KBM-7 (cell line): ENCODE measurements at regions not wholly inside any gene's neighbourhood (a gene's known extent, or its start where the extent isn't known, plus 50 kb on each side); places are given as distances from the start of the nearest gene placed in this dataset.
A peak's percentile ranks its signal among the peaks of the same experiment; 100 is the strongest.
"Not testable (repeated sequence)": the region's sequence is repeated elsewhere in the genome, so short reads cannot be mapped to it uniquely, and the experiment has no call there.

Experiments used
- DNase-seq: peaks from one replicate; pipeline ENCODE4 v3.0.0-alpha.2; 2015
- in situ Hi-C: fragments of 300-500 bp; cut with MboI; formaldehyde crosslinking; loops from 2 replicates; pipeline ENCODE4 v1.14.3; 2020; ENCODE audit warnings: low sequenced_read_pairs, low pct_unique_long_range_greater_than_20kb, mixed read lengths

DNA sequence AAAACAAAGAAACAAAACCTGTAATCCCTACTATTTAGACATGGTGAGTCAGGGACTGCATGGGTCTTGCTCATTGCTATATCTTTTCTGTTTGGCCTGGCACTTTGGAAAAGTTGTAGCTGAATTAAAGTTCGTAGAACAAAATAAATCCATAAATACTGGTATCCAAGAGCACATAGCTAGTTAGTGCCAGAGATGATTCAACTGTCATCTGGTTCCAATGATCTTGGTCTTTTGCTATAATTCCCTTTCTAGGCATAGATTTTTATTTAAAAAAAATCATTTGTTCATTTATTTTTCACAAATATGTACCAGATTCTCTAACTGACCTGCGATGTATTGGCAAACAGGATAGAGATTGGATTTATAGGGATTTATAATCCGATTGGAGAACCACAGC lies 1436.1 kb upstream of the GOT2 start:
- in situ Hi-C loops: no loop called here
- DNase-seq: no peak

DNA sequence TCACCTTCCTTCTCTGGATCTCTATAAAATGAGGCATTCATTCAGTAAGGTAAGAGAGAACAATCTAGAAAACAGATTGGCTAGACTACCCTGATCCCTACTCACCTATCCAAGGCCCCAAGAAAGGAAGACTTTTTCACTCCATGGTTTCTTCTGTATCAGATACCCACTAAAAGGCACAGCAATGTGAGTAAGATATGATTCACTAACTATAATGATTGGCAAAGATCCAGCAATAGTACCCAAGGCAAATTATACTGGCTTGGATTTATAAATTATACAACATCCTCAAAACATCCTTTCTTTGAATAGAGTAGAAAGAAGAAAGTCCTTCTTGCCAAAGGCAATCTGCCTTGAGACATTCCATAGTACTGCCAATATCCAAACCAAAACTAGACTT lies 1432.0 kb upstream of the GOT2 start:
- in situ Hi-C loops: no loop called here

GRCh38 chr16:60151987-60152386 lies 1417.9 kb upstream of the GOT2 start:
- in situ Hi-C loops: no loop called here
- DNase-seq: no peak

More for the DNA sequence above, 1432.0 kb upstream of the GOT2 start:
- no peak for DNase-seq

DNA sequence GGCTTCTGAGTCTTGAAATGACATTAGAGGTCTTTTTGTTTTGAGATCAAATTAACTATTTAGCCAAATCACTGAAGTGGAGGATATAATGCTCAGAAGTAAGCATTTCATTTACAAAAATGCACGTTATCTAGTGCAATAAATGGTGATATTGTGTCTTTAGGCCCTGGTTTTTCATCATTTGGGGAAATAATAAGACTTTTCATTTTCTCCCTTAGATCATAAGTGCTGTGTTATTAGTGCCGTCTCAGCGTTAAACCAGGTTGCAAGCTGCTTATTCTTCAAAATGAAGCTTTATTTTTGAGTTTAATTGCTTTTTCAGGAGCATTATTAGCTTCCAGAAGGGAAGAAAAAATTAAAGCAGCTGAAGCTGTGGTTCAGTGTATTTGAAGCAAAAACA lies 1416.8 kb upstream of the GOT2 start:
- no peak for DNase-seq
- in situ Hi-C loops: no loop called here

- DNase-seq: no peak
- in situ Hi-C loops: no loop called here
These were observed 1409.2 kb upstream of the GOT2 start for GRCh38 chr16:60143348-60143705.

- in situ Hi-C loops: no loop called here
These were observed 1408.7 kb upstream of the GOT2 start for GRCh38 chr16:60142619-60143347.

DNA sequence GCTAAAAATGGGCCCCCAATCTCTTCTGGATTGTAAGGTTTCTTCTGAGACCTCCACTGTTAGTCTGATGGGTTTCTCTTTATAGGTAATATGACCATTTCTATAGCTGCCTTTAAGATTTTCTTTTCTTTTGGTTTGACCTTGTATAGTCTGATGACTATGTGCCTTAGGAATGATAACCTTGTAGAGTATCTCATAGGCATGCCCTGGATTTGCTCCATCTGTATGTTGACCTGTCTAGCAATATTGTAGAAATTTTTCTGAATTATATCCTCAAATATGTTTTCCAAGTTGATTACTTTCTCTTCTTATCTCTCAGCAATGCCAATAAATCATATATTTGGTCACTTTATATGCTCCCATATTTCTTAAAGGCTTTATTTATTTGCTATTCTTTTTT lies 1403.8 kb upstream of the GOT2 start:
- in situ Hi-C loops: no loop called here
- no peak for DNase-seq

More at GRCh38 chr16:60142619-60143347, 1408.7 kb upstream of the GOT2 start:
- DNase-seq: no peak

- in situ Hi-C loops: no loop called here
- peak; percentile 30 for DNase-seq
These were observed 1393.1 kb upstream of the GOT2 start for GRCh38 chr16:60127196-60127595.

DNA sequence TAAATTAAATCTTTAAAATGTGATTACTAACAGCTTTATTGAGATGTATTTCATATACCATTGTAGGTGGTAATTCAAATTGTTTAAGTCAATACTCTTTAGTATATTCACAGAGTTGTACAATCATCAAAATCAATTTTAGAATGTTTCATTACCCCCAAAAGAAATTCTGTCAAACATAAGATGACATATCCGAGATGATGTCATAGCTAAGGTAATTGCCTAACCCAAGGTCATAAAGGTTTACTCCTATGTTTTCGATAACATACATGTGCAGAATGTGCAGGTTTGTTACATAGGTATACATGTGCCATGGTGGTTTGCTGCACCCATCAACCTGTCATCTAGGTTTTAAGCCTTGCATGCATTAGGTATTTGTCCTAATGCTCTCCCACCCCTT lies 1392.0 kb upstream of the GOT2 start:
- DNase-seq, in situ Hi-C loops: not testable (repeated sequence)

DNA sequence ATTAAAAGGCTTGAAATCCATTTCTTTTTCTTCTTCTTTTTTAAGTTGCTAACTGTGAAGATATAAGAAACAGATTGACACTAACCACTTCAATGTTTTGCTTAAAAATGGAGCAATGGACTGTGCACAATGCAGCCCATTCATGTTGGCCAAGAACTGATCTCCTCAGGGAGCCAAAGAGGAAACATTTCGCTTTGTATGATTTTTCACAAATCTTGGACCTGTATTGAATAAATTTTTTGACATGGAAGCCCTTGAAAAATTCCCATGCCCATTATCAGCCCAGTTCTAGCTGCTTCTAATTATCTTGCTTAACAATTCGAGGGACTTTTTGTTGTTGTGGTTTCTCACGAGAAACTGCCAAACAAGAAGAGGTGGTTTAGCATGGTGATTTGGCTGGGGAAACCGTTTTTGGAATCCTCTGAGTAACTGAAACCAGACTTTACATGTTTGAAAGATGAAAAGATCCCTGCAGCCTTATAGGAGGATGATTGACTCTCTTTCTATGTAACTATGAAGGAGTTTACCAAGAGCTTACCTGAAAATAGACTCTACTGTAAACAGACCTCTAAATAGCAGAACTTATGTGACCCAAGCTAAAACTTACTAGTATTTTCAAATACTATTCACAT lies 1389.4 kb upstream of the GOT2 start:
- in situ Hi-C loops: no loop called here

DNA sequence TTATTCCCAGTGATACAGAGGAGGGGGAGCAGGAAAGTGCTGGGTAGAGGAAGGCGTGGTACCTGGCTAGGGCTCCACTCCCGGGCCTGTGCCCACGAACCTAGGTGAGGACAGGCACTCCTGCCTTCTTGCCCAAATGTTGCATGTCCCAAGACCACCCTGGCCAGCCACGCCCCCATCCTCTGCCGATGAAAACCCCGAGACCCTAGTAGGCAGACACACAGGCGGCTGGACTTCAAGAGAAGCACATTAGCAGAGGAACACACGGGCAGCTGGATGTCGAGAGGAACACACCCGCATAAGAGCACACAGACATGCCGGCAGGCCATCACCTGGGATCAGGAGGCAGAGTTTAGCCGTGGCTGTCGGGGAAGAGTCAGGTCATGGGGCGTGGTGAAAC lies 1386.5 kb upstream of the GOT2 start:
- in situ Hi-C loops: no loop called here
- no peak for DNase-seq

More for the DNA sequence above, 1389.4 kb upstream of the GOT2 start:
- no peak for DNase-seq

DNA sequence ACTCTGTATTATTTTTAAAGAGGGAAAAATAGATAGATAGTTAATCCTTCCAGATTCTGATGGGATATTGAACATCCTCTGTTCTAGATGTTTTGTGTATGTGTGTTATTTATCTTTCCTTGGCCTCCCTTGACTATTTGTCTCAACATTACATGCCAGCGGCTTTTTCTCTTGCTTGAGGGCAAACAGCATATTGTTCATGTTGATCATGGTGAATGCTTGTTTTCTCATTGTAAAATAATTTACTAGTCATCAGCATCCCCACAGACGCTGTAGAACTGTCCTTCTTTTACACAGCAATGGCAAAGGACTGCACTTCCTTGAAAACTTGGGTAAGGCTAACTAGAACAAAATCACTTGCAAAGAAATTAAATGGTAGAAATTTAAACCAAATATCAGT lies 1376.4 kb upstream of the GOT2 start:
- no peak for DNase-seq
- in situ Hi-C loops: no loop called here

DNA sequence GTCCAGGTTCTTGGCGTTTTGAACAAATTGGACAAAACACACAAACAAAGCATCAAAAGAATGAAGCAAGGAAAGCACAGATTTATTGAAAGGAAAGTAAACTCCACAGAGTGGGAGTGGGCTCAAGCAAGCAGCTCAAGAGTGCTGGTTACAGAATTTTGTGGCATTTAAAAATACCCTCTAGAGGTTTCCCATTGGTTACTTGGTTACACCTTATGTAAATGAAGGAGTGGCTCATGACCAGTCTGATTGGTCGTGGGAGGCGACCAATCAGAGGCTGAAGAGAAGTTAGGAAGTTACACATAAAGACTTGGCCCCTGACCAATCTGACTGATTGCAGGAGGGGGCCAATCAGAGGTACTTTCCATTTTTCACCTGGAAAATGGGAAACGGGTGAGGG lies 1373.8 kb upstream of the GOT2 start:
- in situ Hi-C loops: no loop called here
- peak; percentile 78 for DNase-seq

GRCh38 chr16:60107437-60107836 lies 1373.3 kb upstream of the GOT2 start:
- in situ Hi-C loops: no loop called here
- DNase-seq: peak; percentile 95

DNA sequence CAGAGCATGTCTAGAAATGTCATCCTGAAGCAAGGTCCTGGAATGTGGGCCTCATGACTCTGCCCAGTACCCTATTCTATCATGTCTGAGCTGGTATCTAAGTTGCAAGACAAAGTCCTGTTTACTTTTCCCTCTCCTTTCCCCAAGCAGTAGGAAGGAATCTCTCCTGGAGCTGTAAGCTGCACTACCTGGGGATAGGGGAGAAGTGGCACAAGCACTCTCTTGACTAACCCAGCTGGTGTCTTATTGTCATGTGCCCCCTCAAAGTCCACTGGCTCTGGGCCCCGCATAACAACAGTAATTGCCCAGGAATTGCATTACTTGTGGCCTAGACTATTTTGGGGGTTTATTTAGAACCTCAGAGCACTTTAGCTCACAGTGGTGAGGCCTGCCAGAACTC lies 1366.3 kb upstream of the GOT2 start:
- in situ Hi-C loops: no loop called here
- no peak for DNase-seq

GRCh38 chr16:60091529-60091928 lies 1357.4 kb upstream of the GOT2 start:
- no peak for DNase-seq
- in situ Hi-C loops: no loop called here

DNA sequence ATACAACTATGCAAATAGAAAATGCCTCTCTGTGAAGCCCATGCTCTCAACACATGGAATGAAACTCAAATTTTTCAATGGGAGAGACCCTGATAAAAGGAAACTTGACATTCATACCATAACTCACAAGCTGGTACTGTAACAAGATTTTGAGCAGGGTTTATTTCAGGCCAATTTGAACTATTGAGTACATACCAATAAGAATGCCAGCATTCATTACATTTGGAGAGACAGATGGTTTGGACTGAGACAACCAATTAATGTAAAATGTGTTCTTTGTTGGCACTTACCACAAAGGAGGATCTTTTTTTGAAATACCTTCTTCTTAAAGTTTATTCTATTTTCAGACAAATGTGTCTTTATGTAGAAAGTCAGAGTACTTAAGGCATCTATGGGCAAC lies 1357.0 kb upstream of the GOT2 start:
- no peak for DNase-seq
- in situ Hi-C loops: no loop called here

GRCh38 chr16:60087530-60087929 lies 1353.4 kb upstream of the GOT2 start:
- in situ Hi-C loops: no loop called here
- DNase-seq: no peak

GRCh38 chr16:60078819-60079218 lies 1344.7 kb upstream of the GOT2 start:
- DNase-seq, in situ Hi-C loops: not testable (repeated sequence)

- in situ Hi-C loops: no loop called here
- DNase-seq: peak; percentile 68
These were observed 1343.7 kb upstream of the GOT2 start for GRCh38 chr16:60077861-60078260.

- DNase-seq: no peak
- in situ Hi-C loops: no loop called here
These were observed 1340.3 kb upstream of the GOT2 start for GRCh38 chr16:60074378-60074777.
